ENCODE measurements at regions not wholly inside any gene's neighbourhood (a gene's known extent, or its start where the extent isn't known, plus 50 kb on each side); places are given as distances from the start of the nearest gene placed in this dataset.
"Not testable (repeated sequence)": the region's sequence is repeated elsewhere in the genome, so short reads cannot be mapped to it uniquely, and the experiment has no call there.

- Mint-ChIP-seq H3K27ac (no peak overlapping the region), H3K36me3 (no peaks in the 10 kb centered on the region), H3K4me3 (no peak overlapping the region), H3K9me3 (no peaks in the 10 kb centered on the region), H3K27me3 (ENCODE audit: insufficient read depth, low read depth) (peaks cover 2% of the 10 kb centered on the region), H3K4me1 (peaks cover 3% of the 10 kb centered on the region)
- no peak overlapping the region for H2AFZ ChIP-seq (replicated peaks)
- H3K9ac ChIP-seq: no peak overlapping the region
- H3F3A ChIP-seq (ENCODE audit: low read depth): no peaks in the 10 kb centered on the region
- no peak overlapping the region for H3K4me3 ChIP-seq
- DNase-seq (ENCODE audit: low spot score): no peak
- H3K79me2 ChIP-seq (ENCODE audit: low read depth): no peaks in the 10 kb centered on the region
- no peak overlapping the region for H3K27ac ChIP-seq
- H3K27me3 ChIP-seq: no peaks in the 10 kb centered on the region
- no peaks in the 10 kb centered on the region for H3K36me3 ChIP-seq
- H3K9me3 ChIP-seq (ENCODE audit: low read depth): no peaks in the 10 kb centered on the region
- no peaks in the 10 kb centered on the region for H4K20me1 ChIP-seq (ENCODE audit: low read depth)
- H3K4me2 ChIP-seq: no peak overlapping the region
- TF ChIP-seq CTCF (IDR thresholded peaks at IDR 0.05) (no peak), EZH2phosphoT487 (IDR thresholded peaks at IDR 0.05) (no peak), EZH2 (IDR thresholded peaks at IDR 0.05) (no peak)
- no peaks in the 10 kb centered on the region for H3K4me1 ChIP-seq
Observed at GRCh38 chr10:42992156-42992956, 84.5 kb upstream of the RET start.

- no peaks in the 10 kb centered on the region for H3F3A ChIP-seq (ENCODE audit: low read depth)
- DNase-seq (ENCODE audit: low spot score): no peak
- no peaks in the 10 kb centered on the region for H3K79me2 ChIP-seq (ENCODE audit: low read depth)
- TF ChIP-seq CTCF (IDR thresholded peaks at IDR 0.05): no peak
- TF ChIP-seq EZH2 (IDR thresholded peaks at IDR 0.05): no peak
- no peak for TF ChIP-seq EZH2phosphoT487 (IDR thresholded peaks at IDR 0.05)
- no peak overlapping the region for H3K9ac ChIP-seq
- H3K4me3 ChIP-seq: no peak overlapping the region
- H3K36me3 ChIP-seq: no peaks in the 10 kb centered on the region
- H4K20me1 ChIP-seq (ENCODE audit: low read depth): no peaks in the 10 kb centered on the region
- Mint-ChIP-seq H3K4me1 (peaks cover 3% of the 10 kb centered on the region), H3K9me3 (no peaks in the 10 kb centered on the region), H3K4me3 (no peak overlapping the region), H3K27ac (no peak overlapping the region), H3K27me3 (ENCODE audit: insufficient read depth, low read depth) (peaks cover 2% of the 10 kb centered on the region), H3K36me3 (no peaks in the 10 kb centered on the region)
- no peak overlapping the region for H2AFZ ChIP-seq (replicated peaks)
- H3K4me2 ChIP-seq: no peak overlapping the region
- no peaks in the 10 kb centered on the region for H3K9me3 ChIP-seq (ENCODE audit: low read depth)
- no peaks in the 10 kb centered on the region for H3K4me1 ChIP-seq
- H3K27ac ChIP-seq: no peak overlapping the region
- H3K27me3 ChIP-seq: no peaks in the 10 kb centered on the region
Observed at GRCh38 chr10:42992957-42993390, 83.9 kb upstream of the RET start.

- not testable (repeated sequence) for H3K4me3 ChIP-seq; H4K20me1 ChIP-seq (ENCODE audit: low read depth); H3K4me1 Mint-ChIP-seq; H3K36me3 ChIP-seq; H3K4me1 ChIP-seq; H3K27me3 ChIP-seq; H3F3A ChIP-seq (ENCODE audit: low read depth); H3K9me3 Mint-ChIP-seq; H3K79me2 ChIP-seq (ENCODE audit: low read depth); H3K27ac Mint-ChIP-seq; H3K36me3 Mint-ChIP-seq; H3K4me3 Mint-ChIP-seq; H2AFZ ChIP-seq (replicated peaks); H3K9me3 ChIP-seq (ENCODE audit: low read depth); H3K27ac ChIP-seq; H3K27me3 Mint-ChIP-seq (ENCODE audit: insufficient read depth, low read depth); DNase-seq (ENCODE audit: low spot score); H3K4me2 ChIP-seq; H3K9ac ChIP-seq
Observed at GRCh38 chr10:42994909-42995308, 82.0 kb upstream of the RET start.

- Mint-ChIP-seq H3K4me3 (no peak overlapping the region), H3K27ac (no peak overlapping the region), H3K4me1 (peaks cover 3% of the 10 kb centered on the region), H3K9me3 (no peaks in the 10 kb centered on the region), H3K27me3 (ENCODE audit: insufficient read depth, low read depth) (peaks cover 2% of the 10 kb centered on the region), H3K36me3 (no peaks in the 10 kb centered on the region)
- H3K79me2 ChIP-seq (ENCODE audit: low read depth): no peaks in the 10 kb centered on the region
- no peaks in the 10 kb centered on the region for H3F3A ChIP-seq (ENCODE audit: low read depth)
- H3K4me1 ChIP-seq: no peaks in the 10 kb centered on the region
- H3K9ac ChIP-seq: no peak overlapping the region
- no peaks in the 10 kb centered on the region for H3K27me3 ChIP-seq
- no peak for DNase-seq (ENCODE audit: low spot score)
- H2AFZ ChIP-seq (replicated peaks): no peak overlapping the region
- H3K27ac ChIP-seq: no peak overlapping the region
- no peak overlapping the region for H3K4me3 ChIP-seq
- TF ChIP-seq EZH2 (IDR thresholded peaks at IDR 0.05) (no peak), EZH2phosphoT487 (IDR thresholded peaks at IDR 0.05) (no peak), CTCF (IDR thresholded peaks at IDR 0.05) (no peak)
- no peaks in the 10 kb centered on the region for H3K36me3 ChIP-seq
- H3K4me2 ChIP-seq: no peak overlapping the region
- H4K20me1 ChIP-seq (ENCODE audit: low read depth): no peaks in the 10 kb centered on the region
- no peaks in the 10 kb centered on the region for H3K9me3 ChIP-seq (ENCODE audit: low read depth)
Observed at GRCh38 chr10:42995537-42995936, 81.3 kb upstream of the RET start.
